ENCODE measurements at regions not wholly inside any gene's neighbourhood (a gene's known extent, or its start where the extent isn't known, plus 50 kb on each side); places are given as distances from the start of the nearest gene placed in this dataset.
"Not testable (repeated sequence)": the region's sequence is repeated elsewhere in the genome, so short reads cannot be mapped to it uniquely, and the experiment has no call there.

GRCh38 chr5:25160891-25161290, 516.1 kb upstream of the CDH10 start:
- no peak for DNase-seq

GRCh38 chr5:25150819-25151218, 506.0 kb upstream of the CDH10 start:
- no peak for DNase-seq

DNA sequence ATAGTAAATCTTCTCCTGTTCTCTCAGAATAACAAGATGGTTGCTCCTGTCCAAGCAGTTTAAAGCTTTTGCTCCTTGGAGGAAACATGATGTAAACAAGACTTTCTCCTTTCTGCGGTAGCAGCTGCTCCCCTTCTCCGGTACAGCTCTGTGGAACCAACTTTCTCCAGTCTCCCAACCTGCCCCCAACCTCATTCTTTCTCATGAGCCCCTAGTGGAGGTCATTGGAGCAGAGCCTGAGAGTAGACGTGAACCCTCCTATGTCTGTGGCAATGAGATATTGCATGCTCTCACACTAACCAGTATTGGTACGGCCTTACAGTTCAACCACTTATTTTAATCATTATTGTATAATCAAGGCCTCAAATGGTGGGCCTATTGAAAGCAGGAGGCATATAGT, 483.8 kb upstream of the CDH10 start:
- no peak for DNase-seq

DNA sequence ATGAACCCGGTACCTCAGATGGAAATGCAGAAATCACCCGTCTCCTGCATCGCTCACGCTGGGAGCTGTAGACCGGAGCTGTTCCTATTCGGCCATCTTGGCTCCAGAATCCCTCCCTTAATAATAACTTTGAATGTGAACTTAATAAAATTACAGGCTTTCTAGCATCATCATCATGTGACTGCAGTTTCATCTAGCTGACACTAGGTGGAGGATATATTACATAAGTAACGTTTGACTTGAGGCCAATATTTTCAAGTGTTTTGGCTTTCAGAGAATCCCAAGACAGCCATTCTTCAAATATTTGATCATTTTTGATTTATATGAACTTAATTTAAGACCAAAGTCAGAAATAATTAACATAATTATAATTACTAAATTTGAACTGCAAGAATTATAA, 474.9 kb upstream of the CDH10 start:
- DNase-seq, result peak in 1 of 2 experiments; percentile 62

- DNase-seq, result no peak
Measured at GRCh38 chr5:25107853-25108252, 463.1 kb upstream of the CDH10 start.

DNA sequence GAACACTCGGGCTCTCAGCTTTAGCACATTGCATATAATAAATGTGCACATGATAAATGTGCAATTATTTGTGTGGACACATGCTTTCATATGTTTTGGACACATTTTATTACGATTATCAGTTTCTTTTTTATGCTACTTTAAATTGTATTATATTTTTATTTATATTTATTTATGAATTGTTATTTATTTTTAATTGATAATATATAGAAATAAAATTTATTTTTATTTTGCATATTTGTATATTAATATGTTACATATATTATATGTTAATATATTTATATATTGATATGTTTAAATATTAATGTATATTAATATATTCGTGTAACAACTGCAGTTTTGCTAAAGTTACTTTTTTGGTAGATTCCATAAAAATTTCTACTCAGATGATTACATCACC, 454.8 kb upstream of the CDH10 start:
- DNase-seq, result no peak

DNA sequence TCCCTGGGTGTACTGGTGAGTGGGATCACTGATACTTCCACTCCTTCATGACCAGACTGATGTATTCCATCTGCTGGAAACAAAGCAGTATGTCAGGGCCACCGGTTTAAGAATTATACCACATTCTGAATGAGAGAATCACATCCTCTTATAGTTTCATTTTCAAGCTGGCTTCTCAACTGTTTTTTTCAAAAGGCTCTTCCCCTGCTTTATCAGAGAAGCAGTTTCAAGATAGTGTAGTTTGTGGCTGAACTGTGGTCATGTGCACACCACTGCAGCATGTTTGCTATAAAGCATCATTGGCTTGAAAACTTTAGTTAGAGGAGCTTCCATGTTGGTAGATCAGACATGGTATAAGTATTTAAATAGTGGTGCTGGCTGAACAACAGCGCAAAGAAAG, 450.5 kb upstream of the CDH10 start:
- no peak for DNase-seq

DNA sequence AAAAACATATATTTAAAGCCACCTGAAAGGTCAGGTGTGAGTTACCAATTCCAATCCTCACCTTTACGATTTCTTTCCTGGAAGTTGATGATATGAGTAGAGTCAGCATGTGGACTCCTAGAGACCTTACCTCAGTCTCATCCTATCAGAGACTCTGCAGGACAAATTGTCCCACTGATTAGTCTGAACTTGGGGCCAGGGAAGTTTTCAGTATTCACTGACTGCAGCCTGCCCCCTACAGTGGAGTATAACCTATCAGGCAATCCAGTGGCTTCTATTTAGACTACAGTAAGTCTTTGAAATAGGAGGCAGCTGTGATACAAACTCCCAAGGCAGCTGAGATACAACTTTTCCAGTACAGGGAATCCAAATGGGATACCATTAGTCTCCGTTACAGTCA, 449.4 kb upstream of the CDH10 start:
- DNase-seq, result no peak

DNA sequence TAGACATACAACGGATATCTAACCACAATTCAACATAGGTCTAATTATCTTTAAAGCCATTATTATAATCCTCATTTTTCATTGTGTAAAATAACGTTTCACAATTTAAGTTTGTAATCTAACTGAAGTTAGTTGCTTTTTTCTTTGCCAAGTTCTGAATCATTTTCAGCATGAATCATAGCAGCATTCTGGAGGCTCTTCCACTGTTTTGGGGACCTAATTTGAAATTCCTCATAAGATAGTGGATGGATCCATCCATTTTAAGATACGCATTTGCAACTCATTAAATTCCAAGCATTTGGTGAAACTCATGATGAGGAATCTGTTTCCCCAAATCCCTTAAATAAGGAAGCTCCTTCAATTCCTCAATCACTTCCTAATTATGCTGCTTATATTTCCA, 447.1 kb upstream of the CDH10 start:
- DNase-seq, result no peak

GRCh38 chr5:25090854-25091253, 446.1 kb upstream of the CDH10 start:
- no peak for DNase-seq

DNA sequence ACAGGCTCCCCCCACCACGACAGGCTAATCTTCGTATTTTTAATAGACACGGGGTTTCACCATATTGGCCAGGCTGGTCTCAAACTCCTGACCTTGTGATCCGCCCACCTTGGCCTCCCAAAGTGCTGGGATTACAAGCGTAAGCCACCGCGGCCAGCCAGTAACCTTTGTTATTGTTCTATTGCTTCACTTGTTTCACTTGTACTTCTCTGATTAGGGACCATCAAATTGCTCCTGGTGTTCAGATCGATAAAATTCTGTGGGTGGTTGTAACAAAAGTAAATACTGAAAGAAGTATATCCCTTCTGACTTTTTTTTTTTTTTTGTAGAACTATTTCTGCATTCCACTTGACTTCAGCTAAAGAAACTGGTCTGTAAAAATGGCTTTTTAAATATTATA, 445.5 kb upstream of the CDH10 start:
- DNase-seq, result no peak

DNA sequence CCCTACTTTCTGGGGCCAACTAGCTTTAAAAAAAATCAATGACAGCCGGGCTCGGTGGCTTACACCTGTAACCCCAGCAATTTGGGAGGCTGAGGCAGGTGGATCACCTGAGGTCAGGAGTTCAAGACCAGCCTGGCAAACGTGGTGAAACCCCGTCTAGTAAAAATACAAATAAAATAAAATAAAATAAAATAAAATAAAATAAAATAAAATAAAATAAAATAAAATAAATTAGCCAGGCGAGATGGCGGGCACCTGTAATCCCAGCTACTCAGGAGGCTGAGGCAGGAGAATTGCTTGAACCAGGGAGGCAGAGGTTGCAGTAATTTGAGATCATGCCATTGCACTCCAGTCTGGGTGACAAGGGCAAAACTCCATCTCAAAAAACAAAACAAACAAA, 443.9 kb upstream of the CDH10 start:
- DNase-seq, result not testable (repeated sequence)

DNA sequence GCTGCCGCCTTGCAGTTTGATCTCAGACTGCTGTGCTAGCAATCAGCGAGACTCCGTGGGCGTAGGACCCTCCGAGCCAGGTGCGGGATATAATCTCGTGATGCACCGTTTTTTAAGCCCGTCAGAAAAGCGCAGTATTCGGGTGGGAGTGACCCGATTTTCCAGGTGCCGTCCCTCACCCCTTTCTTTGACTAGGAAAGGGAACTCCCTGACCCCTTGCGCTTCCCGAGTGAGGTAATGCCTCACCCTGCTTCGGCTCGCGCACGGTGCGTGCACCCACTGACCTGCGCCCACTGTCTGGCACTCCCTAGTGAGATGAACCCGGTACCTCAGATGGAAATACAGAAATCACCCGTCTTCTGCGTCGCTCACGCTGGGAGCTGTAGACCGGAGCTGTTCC, 438.5 kb upstream of the CDH10 start:
- DNase-seq, result not testable (repeated sequence)

GRCh38 chr5:25066239-25066638, 421.5 kb upstream of the CDH10 start:
- no peak for DNase-seq

DNA sequence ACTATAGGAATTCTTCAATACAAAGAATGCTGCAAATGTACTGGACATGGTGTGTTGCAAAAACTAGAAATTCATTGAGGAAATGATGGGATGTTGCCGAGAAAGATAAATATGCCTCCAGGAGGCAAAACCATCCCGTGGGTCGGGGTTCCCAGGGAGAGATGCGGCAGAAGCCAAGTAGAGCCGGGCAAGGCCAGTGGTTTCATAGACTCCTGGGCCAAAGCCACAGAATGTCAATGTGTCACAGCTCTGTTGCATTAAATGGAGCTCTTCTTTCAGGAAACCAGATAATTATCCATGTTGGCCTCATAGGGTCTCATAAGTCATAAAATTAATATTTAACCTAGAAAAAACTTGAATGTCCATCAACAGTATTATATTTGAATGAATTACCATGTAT, 419.5 kb upstream of the CDH10 start:
- no peak for DNase-seq

- DNase-seq, result no peak
Measured at GRCh38 chr5:25060575-25060974, 415.8 kb upstream of the CDH10 start.

DNA sequence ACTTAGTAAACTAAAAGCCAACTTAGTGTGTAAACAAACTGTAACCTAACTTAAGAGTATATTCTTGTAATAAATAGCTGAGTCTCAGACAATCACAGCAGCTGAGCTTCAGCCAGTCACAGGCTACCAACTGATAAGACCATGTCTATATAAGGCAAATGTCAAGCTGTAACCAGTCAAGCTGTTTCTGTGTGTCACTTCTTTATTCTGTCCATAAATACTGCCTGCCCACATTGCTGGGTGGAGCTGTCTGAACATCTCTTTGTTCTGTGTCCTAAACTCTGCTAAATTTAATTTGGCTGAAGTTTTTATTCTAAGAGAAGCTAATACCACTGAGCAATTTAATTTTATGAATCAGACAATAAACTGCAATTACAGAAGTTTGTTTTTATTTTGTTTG, 412.1 kb upstream of the CDH10 start:
- DNase-seq, result no peak

GRCh38 chr5:25033658-25034057, 388.9 kb upstream of the CDH10 start:
- no peak for DNase-seq

GRCh38 chr5:25029004-25029403, 384.2 kb upstream of the CDH10 start:
- peak; percentile 96 to 97 for DNase-seq

GRCh38 chr5:25027526-25027925, 382.7 kb upstream of the CDH10 start:
- DNase-seq, result peak in 1 of 2 experiments; percentile 79

DNA sequence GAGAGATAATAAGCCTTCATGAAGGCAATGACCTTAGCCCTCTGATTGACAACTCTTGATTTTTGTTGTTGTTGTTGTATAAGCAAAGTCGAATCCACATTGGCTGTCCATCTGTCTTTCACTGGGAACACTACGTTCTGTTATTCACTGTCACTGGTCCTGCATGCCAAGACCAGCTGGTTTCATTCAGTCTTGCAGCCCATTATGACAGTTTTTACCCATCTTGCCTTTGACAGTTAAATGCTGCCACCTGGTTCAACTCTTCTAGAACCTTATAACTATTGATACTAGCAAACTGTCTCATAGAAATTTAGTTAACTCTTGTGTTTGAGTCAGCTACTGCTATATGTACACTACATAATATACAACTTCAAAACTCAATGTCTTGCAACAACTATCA, 382.3 kb upstream of the CDH10 start:
- DNase-seq, result peak; percentile 72 to 90

- DNase-seq, result peak in 1 of 2 experiments; percentile 80
Measured at GRCh38 chr5:25025831-25026230, 381.1 kb upstream of the CDH10 start.

- DNase-seq, result no peak
Measured at GRCh38 chr5:25020454-25020853, 375.7 kb upstream of the CDH10 start.

DNA sequence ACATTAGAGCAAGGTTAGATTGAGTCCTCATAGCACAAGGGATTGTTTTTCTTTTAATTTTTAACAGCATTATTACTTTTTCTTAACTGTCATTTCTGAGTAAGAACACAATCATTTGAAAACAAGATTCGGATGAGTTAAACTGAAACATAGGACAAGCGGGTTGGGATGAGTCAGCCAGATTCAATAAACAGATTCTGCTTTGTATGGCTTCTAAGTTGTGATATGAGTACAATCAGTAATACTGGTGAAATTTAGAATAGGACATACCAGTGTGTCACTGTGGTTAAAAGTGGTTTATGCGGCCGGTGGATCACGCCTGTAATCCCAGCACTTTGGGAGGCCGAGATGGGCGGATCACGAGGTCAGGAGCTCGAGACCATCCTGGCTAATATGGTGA, 364.3 kb upstream of the CDH10 start:
- no peak for DNase-seq

GRCh38 chr5:25006734-25007133, 362.0 kb upstream of the CDH10 start:
- peak; percentile 62 to 69 for DNase-seq

DNA sequence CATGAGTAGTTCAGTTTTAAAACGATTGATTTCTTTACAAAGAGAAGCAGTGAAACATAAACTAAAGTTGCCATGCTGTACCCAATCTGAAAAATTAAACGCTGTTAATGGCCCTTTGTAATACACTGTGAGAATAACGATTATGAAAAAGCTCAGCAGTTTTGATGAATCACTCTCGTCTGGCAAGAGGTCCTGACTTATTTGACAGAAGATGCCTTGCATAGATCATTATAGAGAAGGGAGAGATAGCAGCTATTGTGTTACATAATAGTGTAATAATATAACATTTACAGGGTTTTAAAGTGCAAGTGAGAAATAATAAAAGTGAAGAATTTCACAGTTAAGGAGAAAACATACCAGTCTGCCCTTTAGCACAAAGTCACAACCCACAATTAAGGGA, 361.5 kb upstream of the CDH10 start:
- DNase-seq, result peak in 1 of 2 experiments; percentile 12
